CD4-positive, alpha-beta T cell (primary cell): ENCODE measurements at regions not wholly inside any gene's neighbourhood (a gene's known extent, or its start where the extent isn't known, plus 50 kb on each side); places are given as distances from the start of the nearest gene placed in this dataset.

ENCODE experiments used
- ATAC-seq: fragments of 200-7000 bp; cut with Tn5 transposase; one replicate; pipeline ENCODE4 v1.10.0; 2022; ENCODE audit warnings: mild to moderate bottlenecking; ENCODE audit not compliant: poor library complexity
- CTCF ChIA-PET: fragments of 350-600 bp; sonication (Branson Sonifier 250); formaldehyde crosslinking; loops from one replicate; lab custom pipeline; 2021; ENCODE audit warnings: antibody characterized with exemption, inconsistent platforms; lab: Charles Lee
- POLR2A ChIA-PET: fragments of 350-600 bp; sonication (Branson Sonifier 250); formaldehyde crosslinking; loops from one replicate; lab custom pipeline; 2021; ENCODE audit warnings: antibody characterized with exemption, inconsistent platforms; lab: Charles Lee
- DNase-seq, 14 experiments: peaks; one replicate each; pipeline ENCODE4 v3.0.0-alpha.2; 2013 to 2020; ENCODE audit warnings: mixed read lengths in 2 of 14
- H3K27ac ChIP-seq, 2 donors: one replicate each; pipeline versions ENCODE4 v1.5.1 to v1.7.0; 2013; ENCODE audit warnings: low read length in 2 of 2, low read depth in 1 of 2, mild to moderate bottlenecking in 1 of 2
- H3K27me3 ChIP-seq, 2 experiments: 1 replicate in 1 of 2; 2 replicates in 1 of 2; pipeline versions ENCODE4 v1.6.1 to v1.7.0; 2013; ENCODE audit warnings: low read length in 2 of 2, control low read depth in 1 of 2, mild to moderate bottlenecking in 1 of 2, moderate library complexity in 1 of 2; ENCODE audit not compliant: insufficient read depth in 2 of 2, control insufficient read depth in 1 of 2
- H3K36me3 ChIP-seq: one replicate; pipeline ENCODE4 v1.6.1; 2013; ENCODE audit warnings: low read length, control low read depth; ENCODE audit not compliant: insufficient read depth
- H3K4me1 ChIP-seq: one replicate; pipeline ENCODE4 v1.6.1; 2013; ENCODE audit warnings: low read length, control low read depth; ENCODE audit not compliant: insufficient read depth
- H3K4me3 ChIP-seq: one replicate; pipeline ENCODE4 v1.5.1; 2013; ENCODE audit warnings: mild to moderate bottlenecking, low read length, moderate library complexity
- H3K9me3 ChIP-seq, 2 experiments: 1 replicate in 1 of 2; 2 replicates in 1 of 2; pipeline versions ENCODE4 v1.6.1 to v1.7.0; 2013; ENCODE audit warnings: low read length in 2 of 2, mild to moderate bottlenecking in 2 of 2, control low read depth in 1 of 2, moderate library complexity in 1 of 2; ENCODE audit not compliant: control insufficient read depth in 1 of 2, insufficient read depth in 1 of 2
- H3K27ac Mint-ChIP-seq: one replicate; pipeline ENCODE4 v1.8.0; 2020; ENCODE audit warnings: mixed read lengths
- H3K27me3 Mint-ChIP-seq: one replicate; pipeline ENCODE4 v1.8.0; 2021; ENCODE audit warnings: mixed read lengths
- H3K36me3 Mint-ChIP-seq: one replicate; pipeline ENCODE4 v1.8.0; 2021; ENCODE audit warnings: low read depth, mixed read lengths
- H3K4me1 Mint-ChIP-seq: one replicate; pipeline ENCODE4 v1.8.0; 2021; ENCODE audit warnings: low read depth, mixed read lengths
- H3K4me3 Mint-ChIP-seq: one replicate; pipeline ENCODE4 v1.8.0; 2020; ENCODE audit warnings: mild to moderate bottlenecking, mixed read lengths
- H3K9me3 Mint-ChIP-seq: one replicate; pipeline ENCODE4 v1.8.0; 2020; ENCODE audit warnings: mixed read lengths
- intact Hi-C, 2 experiments: fragments of 100-400 bp; cut with DNase I in 1 of 2; cut with micrococcal nuclease in 1 of 2; formaldehyde crosslinking; loops; one replicate each; pipeline versions ENCODE4 v1.15.1 to v1.9.0; 2023 to 2025; cut with DNase I, micrococcal nuclease
- TF ChIP-seq, protein P1 (sequence below): fragments of 200-600 bp; IDR thresholded peaks from one replicate; pipeline ENCODE4 v1.8.0; 2022; ENCODE audit warnings: antibody characterized with exemption, mild to moderate bottlenecking

DNA sequence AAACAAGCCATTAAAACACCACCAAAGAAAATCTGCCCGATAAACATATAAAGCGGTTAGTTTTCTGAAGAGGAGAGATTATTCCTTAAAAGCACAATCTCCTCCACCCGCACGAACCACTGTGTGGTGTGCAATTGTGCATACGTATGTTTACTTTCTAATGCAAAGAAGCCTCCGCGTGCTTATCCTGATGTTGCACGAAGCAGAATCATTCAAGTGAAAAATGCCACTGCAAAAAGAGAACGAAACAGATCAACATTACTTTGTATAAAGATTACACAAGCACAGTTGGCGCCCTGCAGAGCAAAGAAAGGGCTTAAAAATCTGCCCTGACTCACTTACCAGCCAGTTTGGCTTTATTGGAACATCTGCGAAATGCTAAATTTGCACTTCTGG, 166.8 kb downstream of the ZNF281 start:
- Histone ChIP-seq H3K9me3 (no peaks in the 10 kb centered on the region), H3K27ac (no peak overlapping the region), H3K4me1 (no peaks in the 10 kb centered on the region), H3K27me3 (peaks cover 0 to 24% of the 10 kb centered on the region in 2 experiments), H3K36me3 (no peaks in the 10 kb centered on the region), H3K4me3 (no peak overlapping the region)
- DNase-seq (no peak), ATAC-seq (no peak)
- no peak overlapping the region for H3K27ac Mint-ChIP-seq
- peaks cover 12% of the 10 kb centered on the region for H3K4me1 Mint-ChIP-seq
- POLR2A ChIA-PET = no interaction called here
- H3K4me3 Mint-ChIP-seq = no peak overlapping the region
- no peaks in the 10 kb centered on the region for H3K36me3 Mint-ChIP-seq
- TF ChIP-seq, protein P1, sequence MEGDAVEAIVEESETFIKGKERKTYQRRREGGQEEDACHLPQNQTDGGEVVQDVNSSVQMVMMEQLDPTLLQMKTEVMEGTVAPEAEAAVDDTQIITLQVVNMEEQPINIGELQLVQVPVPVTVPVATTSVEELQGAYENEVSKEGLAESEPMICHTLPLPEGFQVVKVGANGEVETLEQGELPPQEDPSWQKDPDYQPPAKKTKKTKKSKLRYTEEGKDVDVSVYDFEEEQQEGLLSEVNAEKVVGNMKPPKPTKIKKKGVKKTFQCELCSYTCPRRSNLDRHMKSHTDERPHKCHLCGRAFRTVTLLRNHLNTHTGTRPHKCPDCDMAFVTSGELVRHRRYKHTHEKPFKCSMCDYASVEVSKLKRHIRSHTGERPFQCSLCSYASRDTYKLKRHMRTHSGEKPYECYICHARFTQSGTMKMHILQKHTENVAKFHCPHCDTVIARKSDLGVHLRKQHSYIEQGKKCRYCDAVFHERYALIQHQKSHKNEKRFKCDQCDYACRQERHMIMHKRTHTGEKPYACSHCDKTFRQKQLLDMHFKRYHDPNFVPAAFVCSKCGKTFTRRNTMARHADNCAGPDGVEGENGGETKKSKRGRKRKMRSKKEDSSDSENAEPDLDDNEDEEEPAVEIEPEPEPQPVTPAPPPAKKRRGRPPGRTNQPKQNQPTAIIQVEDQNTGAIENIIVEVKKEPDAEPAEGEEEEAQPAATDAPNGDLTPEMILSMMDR = no peak
- peaks cover 44% of the 10 kb centered on the region for H3K27me3 Mint-ChIP-seq
- CTCF ChIA-PET = no interaction called here
- intact Hi-C loops = no loop called here
- no peaks in the 10 kb centered on the region for H3K9me3 Mint-ChIP-seq

DNA sequence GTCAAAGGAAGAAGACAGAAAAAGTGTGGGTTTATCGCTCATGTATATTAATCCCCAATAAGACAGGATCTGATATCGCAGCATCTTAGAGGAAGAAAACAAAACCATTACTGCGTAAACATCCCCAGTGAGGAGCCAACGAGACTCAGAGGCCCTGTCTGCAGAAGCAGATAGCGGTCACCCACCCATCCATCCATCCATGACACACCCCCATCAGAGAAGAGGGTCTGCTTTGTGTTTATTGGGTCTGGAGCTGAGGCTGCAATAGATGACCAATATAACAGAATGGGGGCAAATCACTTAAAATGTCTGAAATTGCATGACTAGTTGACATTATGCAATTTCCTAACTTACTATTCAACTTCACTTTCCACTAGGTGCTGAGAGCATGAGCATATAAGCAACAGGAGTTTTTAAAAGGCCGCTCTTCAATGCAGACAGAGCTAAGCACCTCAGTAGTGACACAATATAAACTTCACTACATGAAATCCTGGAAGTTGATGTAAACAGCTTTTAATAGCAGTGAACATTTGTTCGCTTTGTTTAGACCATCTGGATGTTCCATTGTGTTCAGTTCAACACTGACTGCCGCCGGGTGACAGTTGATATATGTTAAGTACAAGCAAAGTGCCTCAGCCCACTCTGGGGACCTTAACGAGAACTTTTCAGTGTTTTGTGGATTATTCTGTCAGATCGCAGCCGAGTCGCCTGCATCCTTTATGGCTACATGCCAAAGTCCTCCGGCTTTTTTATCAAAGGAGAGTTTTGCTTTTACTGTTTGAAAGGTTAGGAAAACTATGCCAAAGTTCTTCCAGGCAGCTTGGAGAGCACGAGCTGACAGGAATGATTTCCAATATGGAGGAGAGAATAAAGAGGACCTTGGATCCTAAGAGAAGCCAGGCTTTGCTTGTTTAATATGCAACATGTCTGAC, 167.5 kb downstream of the ZNF281 start:
- Histone ChIP-seq H3K4me1 (no peaks in the 10 kb centered on the region), H3K4me3 (no peak overlapping the region), H3K9me3 (no peaks in the 10 kb centered on the region), H3K36me3 (no peaks in the 10 kb centered on the region), H3K27ac (no peak overlapping the region), H3K27me3 (peaks cover 0 to 19% of the 10 kb centered on the region in 2 experiments)
- Mint-ChIP-seq H3K4me1 (peaks cover 12% of the 10 kb centered on the region), H3K4me3 (no peak overlapping the region), H3K27me3 (peaks cover 38% of the 10 kb centered on the region), H3K9me3 (no peaks in the 10 kb centered on the region), H3K36me3 (no peaks in the 10 kb centered on the region), H3K27ac (no peak overlapping the region)
- ChIA-PET POLR2A (no interaction called here), CTCF (no interaction called here)
- no peak for ATAC-seq
- intact Hi-C loops = no loop called here
- TF ChIP-seq, protein P1 = no peak
- no peak for DNase-seq

DNA sequence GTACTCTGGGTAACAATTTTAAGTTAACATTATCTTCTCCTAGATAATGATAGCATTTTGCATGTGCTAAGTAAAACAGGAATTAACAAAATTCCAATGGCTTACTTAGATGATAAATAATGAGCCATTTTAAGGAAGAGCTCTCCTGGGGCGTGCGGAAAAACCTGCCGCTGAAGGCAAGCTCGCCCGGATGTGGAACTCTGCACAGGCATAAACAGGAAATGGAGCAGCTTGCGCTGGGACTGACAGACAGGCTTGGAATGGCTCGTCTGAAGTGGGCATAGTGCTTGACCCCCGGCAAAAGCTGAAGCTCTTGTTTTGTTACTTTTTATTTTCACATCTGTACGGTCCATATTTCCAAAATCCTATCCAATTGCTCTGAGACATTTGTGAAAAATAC, 169.2 kb downstream of the ZNF281 start:
- CTCF ChIA-PET = no interaction called here
- Mint-ChIP-seq H3K4me1 (peaks cover 12% of the 10 kb centered on the region), H3K4me3 (no peak overlapping the region), H3K27me3 (peaks cover 40% of the 10 kb centered on the region), H3K27ac (no peak overlapping the region), H3K9me3 (no peaks in the 10 kb centered on the region), H3K36me3 (no peaks in the 10 kb centered on the region)
- intact Hi-C loops = no loop called here
- H3K4me1 ChIP-seq = no peaks in the 10 kb centered on the region
- H3K27ac ChIP-seq = no peak overlapping the region
- DNase-seq (no peak), ATAC-seq (no peak)
- H3K36me3 ChIP-seq = no peaks in the 10 kb centered on the region
- H3K9me3 ChIP-seq = no peaks in the 10 kb centered on the region
- POLR2A ChIA-PET = interaction anchor here (0.8 to 1.2 kb wide), 2 partner anchors 14 to 87 kb away, joined by 3 to 4 read pairs; no protein-coding TSS in a partner anchor
- no peak overlapping the region for H3K4me3 ChIP-seq
- peaks cover 0 to 14% of the 10 kb centered on the region in 2 experiments for H3K27me3 ChIP-seq
- TF ChIP-seq, protein P1 = no peak
